Fibroblast of lung (primary cell): ENCODE measurements at regions not wholly inside any gene's neighbourhood (a gene's known extent, or its start where the extent isn't known, plus 50 kb on each side); places are given as distances from the start of the nearest gene placed in this dataset.

ENCODE experiments used
- DNase-seq, 2 donors: peaks; one replicate each; pipeline versions ENCODE4 v3.0.0 to v3.0.0-alpha.2; 2010; ENCODE audit warnings: low read depth in 2 of 2
- H2AFZ ChIP-seq: 2 replicates; pipeline ENCODE4 v1.5.1; 2012; ENCODE audit warnings: low read length, control low read depth, inconsistent platforms
- H3K27ac ChIP-seq: 2 replicates; pipeline ENCODE4 v1.5.1; 2011; ENCODE audit warnings: low read length, control low read depth; ENCODE audit not compliant: insufficient read depth
- H3K27me3 ChIP-seq: 2 replicates; pipeline ENCODE4 v1.5.1; 2011; ENCODE audit warnings: mild to moderate bottlenecking, low read length; ENCODE audit not compliant: control insufficient read depth, insufficient read depth
- H3K36me3 ChIP-seq: 2 replicates; pipeline ENCODE4 v1.5.1; 2011; ENCODE audit warnings: low read length; ENCODE audit not compliant: control insufficient read depth, insufficient read depth
- H3K4me1 ChIP-seq: 2 replicates; pipeline ENCODE4 v1.5.1; 2011; ENCODE audit warnings: low read length; ENCODE audit not compliant: control insufficient read depth, insufficient read depth; ENCODE audit errors: extremely low read depth
- H3K4me2 ChIP-seq: 2 replicates; pipeline ENCODE4 v1.5.1; 2011; ENCODE audit warnings: low read length, control low read depth; ENCODE audit not compliant: insufficient read depth; ENCODE audit errors: extremely low read depth
- H3K4me3 ChIP-seq, 4 experiments: fragments of 200-600 bp in 1 of 4; sonication (generic) in 1 of 4; replicated peaks in 1 of 4; 2 replicates each; pipeline ENCODE4 v1.5.1; 2011 to 2016; ENCODE audit warnings: low read length in 4 of 4, low read depth in 3 of 4, mild to moderate bottlenecking in 3 of 4, control low read depth in 2 of 4, inconsistent platforms in 1 of 4, mixed read lengths in 1 of 4; ENCODE audit not compliant: insufficient read depth in 1 of 4; ENCODE audit errors: control extremely low read depth in 1 of 4
- H3K79me2 ChIP-seq: 2 replicates; pipeline ENCODE4 v1.5.1; 2012; ENCODE audit warnings: mild to moderate bottlenecking, low read length, inconsistent platforms; ENCODE audit not compliant: control insufficient read depth, insufficient read depth
- H3K9ac ChIP-seq: 2 replicates; pipeline ENCODE4 v1.5.1; 2011; ENCODE audit warnings: mild to moderate bottlenecking, low read length, control low read depth; ENCODE audit not compliant: insufficient read depth
- H3K9me3 ChIP-seq: 2 replicates; pipeline ENCODE4 v1.5.1; 2012; ENCODE audit warnings: low read depth, low read length; ENCODE audit not compliant: control insufficient read depth, insufficient read depth
- H4K20me1 ChIP-seq: 2 replicates; pipeline ENCODE4 v1.5.1; 2011; ENCODE audit warnings: low read length; ENCODE audit not compliant: control insufficient read depth, insufficient read depth; ENCODE audit errors: extremely low read depth
- CTCF ChIP-seq, 2 donors: IDR thresholded peaks in 1 of 2; conservative IDR thresholded peaks in 1 of 2; 1 replicate in 1 of 2; 2 replicates in 1 of 2; pipeline ENCODE4 v1.5.1; 2011 to 2012; ENCODE audit warnings: low read length in 2 of 2, control low read depth in 1 of 2, inconsistent platforms in 1 of 2, low read depth in 1 of 2, mild to moderate bottlenecking in 1 of 2
- EZH2 ChIP-seq: IDR thresholded peaks from 2 replicates; pipeline ENCODE4 v1.5.1; 2012; ENCODE audit warnings: low read length, control low read depth, mild to moderate bottlenecking; ENCODE audit errors: missing control alignments

DNA sequence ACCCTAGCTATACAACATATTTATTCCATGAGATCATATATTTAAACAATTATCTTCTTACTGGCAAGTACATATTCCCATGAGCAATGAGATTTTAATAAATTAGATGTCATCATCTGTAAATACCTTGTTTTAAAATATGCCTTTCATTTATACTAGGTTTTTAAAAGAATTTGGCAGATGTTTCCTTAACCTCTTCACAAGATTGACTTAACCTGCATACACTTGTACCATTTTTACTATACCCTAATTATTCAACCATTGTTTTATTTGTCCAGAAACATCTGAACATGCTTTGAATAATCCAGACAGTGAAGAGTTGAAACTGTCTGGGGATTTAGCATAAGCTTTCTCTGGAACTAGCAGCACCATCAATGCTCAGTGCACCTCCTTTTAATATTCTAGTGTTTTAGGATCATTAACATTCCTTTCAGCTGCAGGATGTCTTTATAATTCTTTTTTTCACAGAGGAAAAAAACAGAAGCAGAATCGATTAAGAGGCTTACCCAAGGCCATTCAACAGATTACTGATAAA lies 188.0 kb upstream of the TENT5A start:
- Histone ChIP-seq H4K20me1 (no peaks in the 10 kb centered on the region), H3K4me2 (no peak overlapping the region), H3K79me2 (no peaks in the 10 kb centered on the region), H3K36me3 (no peaks in the 10 kb centered on the region), H3K9me3 (no peaks in the 10 kb centered on the region), H2AFZ (no peak overlapping the region), H3K27ac (no peak overlapping the region), H3K4me1 (peaks cover 12% of the 10 kb centered on the region), H3K27me3 (no peaks in the 10 kb centered on the region), H3K9ac (no peak overlapping the region), H3K4me3 (no peak overlapping the region)
- DNase-seq: peak in 1 of 2 donors; percentile 58
- no peak for TF ChIP-seq CTCF (conservative IDR thresholded peaks at IDR 0.05 in 1 of 2, IDR thresholded peaks at IDR 0.05 in 1 of 2; ENCODE audit: low read depth in 1 of 2, low read length in 2 of 2)

GRCh38 chr6:81939766-81940165 lies 187.3 kb upstream of the TENT5A start:
- Histone ChIP-seq H3K9ac (no peak overlapping the region), H3K27me3 (no peaks in the 10 kb centered on the region), H3K4me1 (peaks cover 12% of the 10 kb centered on the region), H3K36me3 (no peaks in the 10 kb centered on the region), H4K20me1 (no peaks in the 10 kb centered on the region), H3K79me2 (no peaks in the 10 kb centered on the region), H2AFZ (no peak overlapping the region), H3K27ac (peak overlapping the region; percentile 55), H3K4me3 (no peak overlapping the region), H3K9me3 (no peaks in the 10 kb centered on the region), H3K4me2 (peak overlapping the region; percentile 60)
- no peak for DNase-seq
- TF ChIP-seq EZH2 (no peak), CTCF (conservative IDR thresholded peaks at IDR 0.05 in 1 of 2, IDR thresholded peaks at IDR 0.05 in 1 of 2; ENCODE audit: low read depth in 1 of 2, low read length in 2 of 2) (no peak)

GRCh38 chr6:81938991-81939732 lies 186.7 kb upstream of the TENT5A start:
- Histone ChIP-seq H3K79me2 (no peaks in the 10 kb centered on the region), H2AFZ (no peak overlapping the region), H3K4me1 (peaks cover 12% of the 10 kb centered on the region), H3K9ac (no peak overlapping the region), H3K4me3 (no peak overlapping the region), H3K4me2 (peak overlapping the region; percentile 60), H3K36me3 (no peaks in the 10 kb centered on the region), H3K9me3 (no peaks in the 10 kb centered on the region), H4K20me1 (no peaks in the 10 kb centered on the region), H3K27ac (peak overlapping the region; percentile 55), H3K27me3 (no peaks in the 10 kb centered on the region)
- DNase-seq: peak; percentile 80 to 94
- TF ChIP-seq CTCF (conservative IDR thresholded peaks at IDR 0.05 in 1 of 2, IDR thresholded peaks at IDR 0.05 in 1 of 2; ENCODE audit: low read depth in 1 of 2, low read length in 2 of 2) (no peak), EZH2 (no peak)
